GM18867 (cell line): ENCODE measurements at regions not wholly inside any gene's neighbourhood (a gene's known extent, or its start where the extent isn't known, plus 50 kb on each side); places are given as distances from the start of the nearest gene placed in this dataset.
"Not testable (repeated sequence)": the region's sequence is repeated elsewhere in the genome, so short reads cannot be mapped to it uniquely, and the experiment has no call there.

Experiments used
- ATAC-seq: cut with Tn5 transposase; IDR thresholded peaks from one replicate; pipeline ENCODE4 v1.9.1; 2021; ENCODE audit warnings: mild to moderate bottlenecking, moderate library complexity; ENCODE audit not compliant: unreplicated experiment

- ATAC-seq = no peak
Observed at GRCh38 chr5:158045696-158046095, 186.8 kb upstream of the CLINT1 start.

DNA sequence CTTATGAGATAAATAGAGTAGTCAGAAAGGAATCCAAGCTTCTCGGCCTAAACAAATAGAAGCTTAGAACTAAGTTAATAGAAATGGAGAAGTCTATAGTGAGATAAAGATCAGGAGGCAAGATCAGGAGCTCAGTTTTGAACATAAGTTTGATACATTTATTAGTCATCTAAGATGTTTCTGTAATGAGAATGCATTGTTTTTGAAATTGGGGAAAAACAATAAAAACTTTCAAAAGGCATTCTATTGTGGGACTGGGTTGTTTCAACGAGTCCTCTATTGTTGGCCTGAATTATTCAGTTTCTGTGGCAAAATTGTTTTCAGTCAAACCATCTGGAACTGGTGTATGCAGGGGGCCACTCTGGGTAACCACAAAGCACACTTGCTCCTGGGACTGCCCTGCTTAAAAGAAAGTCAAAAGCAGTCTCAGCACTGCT is 181.0 kb upstream of the CLINT1 start:
- ATAC-seq = no peak

GRCh38 chr5:158039441-158039840 is 180.5 kb upstream of the CLINT1 start:
- ATAC-seq = no peak

DNA sequence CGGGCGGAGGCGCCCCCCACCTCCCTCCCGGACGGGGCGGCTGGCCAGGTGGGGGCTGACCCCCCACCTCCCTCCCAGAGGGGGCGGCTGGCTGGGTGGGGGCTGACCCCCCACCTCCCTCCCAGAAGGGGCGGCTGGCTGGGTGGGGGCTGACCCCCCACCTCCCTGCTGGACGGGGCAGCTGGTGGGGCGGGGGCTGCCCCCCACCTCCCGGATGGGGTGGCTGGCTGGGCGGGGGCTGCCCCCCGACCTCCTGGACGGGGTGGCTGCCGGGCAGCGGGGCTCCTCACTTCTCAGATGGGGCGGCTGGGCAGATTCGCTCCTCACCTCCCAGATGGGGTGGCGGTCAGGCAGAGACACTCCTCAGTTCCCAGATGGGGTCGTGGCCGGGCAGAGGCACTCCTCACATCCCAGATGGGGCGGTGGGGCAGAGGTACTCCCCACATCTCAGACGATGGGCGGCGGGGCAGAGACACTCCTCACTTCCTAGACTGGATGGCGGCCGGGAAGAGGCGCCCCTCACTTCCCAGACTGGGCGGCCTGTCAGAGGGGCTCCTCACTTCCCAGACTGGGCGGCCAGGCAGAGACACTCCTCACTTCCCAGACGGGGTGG is 178.1 kb upstream of the CLINT1 start:
- not testable (repeated sequence) for ATAC-seq

DNA sequence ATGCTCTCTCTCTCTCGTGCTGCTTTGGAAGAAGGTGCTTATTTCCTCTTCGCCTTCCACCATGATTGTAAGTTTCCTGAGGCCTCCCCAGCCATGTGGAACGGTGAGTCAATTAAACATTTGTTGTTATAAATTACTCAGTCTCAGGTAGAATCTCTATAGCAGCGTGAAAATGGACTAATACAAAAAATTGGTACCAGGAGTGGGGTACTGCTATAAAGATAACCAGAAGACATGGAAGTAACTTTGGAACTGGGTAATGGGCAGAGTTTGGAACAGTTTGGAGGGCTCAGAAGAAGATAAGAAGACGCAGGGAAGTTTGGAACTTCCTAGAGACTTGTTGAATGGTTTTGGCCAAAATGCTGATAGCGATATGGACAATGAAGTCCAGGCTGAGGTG is 175.6 kb upstream of the CLINT1 start:
- ATAC-seq = not testable (repeated sequence)

- no peak for ATAC-seq
Observed at GRCh38 chr5:158033724-158034123, 174.8 kb upstream of the CLINT1 start.

DNA sequence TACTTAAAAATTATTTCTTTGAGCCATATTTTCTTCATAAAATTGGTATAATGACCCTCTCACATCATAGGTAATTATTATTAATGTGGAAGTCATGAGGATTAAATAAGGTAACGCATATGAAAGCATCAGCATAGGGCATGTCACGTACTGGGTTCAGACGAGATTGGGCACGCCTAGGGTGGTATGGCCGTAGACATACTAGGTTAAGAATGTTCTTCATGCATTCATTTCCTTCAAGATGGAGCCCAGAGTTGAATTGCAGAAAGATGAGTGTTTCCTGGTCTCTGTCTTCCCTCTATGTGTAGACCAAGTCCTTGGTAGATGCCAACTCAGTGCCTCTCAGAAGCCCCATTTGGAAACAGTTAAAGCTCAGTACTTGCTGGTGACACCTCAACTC is 174.1 kb upstream of the CLINT1 start:
- ATAC-seq = no peak

- ATAC-seq = no peak
Observed at GRCh38 chr5:158032246-158032645, 173.3 kb upstream of the CLINT1 start.

DNA sequence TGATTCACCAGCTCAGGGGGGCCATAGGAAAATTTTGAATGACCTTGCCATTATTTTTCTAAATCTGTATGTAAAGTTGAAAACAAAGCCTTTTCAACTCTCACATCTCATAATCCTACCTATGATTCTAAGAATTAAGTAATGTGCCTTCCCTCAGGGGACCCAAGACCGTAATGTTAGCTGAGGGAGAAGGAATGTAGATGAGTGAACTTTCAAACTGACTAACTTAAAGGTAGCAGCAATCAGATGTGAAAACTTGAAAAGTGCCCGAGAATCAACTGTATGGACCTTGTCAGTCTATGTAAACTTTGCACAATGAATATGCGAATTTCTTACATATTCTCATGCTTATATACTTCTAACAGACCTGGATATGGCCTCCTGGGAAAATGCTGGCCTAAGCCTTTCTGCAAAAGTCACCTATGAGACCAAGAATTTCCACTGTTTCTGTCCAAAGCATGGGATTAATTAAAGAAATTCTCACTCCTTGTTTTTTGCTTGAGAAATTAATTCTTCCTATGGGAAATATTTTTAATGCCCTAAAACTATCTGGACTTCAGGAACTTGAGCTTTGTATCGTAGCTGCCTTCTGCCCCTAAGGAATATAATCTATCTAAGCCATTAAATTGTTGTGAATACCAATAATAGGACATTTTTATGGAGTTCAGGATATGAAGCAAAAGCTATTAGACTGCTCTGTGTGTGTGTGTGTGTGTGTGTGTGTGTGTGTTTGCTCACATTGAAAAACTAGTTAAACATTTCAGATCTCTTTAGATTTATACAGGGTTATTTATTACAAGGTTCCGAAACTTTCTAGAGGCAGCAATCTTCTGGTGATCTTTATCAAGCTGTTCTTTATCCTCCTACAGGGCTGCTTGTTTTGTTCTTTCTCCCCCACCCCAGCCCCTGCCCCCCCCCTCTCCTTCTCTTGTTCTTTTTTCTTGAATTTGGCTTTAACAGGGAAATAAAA is 169.1 kb upstream of the CLINT1 start:
- no peak for ATAC-seq

- ATAC-seq = no peak
Observed at GRCh38 chr5:158026304-158027031, 167.5 kb upstream of the CLINT1 start.

- no peak for ATAC-seq
Observed at GRCh38 chr5:158023266-158023665, 164.3 kb upstream of the CLINT1 start.

- ATAC-seq = no peak
Observed at GRCh38 chr5:158022837-158023236, 163.9 kb upstream of the CLINT1 start.

DNA sequence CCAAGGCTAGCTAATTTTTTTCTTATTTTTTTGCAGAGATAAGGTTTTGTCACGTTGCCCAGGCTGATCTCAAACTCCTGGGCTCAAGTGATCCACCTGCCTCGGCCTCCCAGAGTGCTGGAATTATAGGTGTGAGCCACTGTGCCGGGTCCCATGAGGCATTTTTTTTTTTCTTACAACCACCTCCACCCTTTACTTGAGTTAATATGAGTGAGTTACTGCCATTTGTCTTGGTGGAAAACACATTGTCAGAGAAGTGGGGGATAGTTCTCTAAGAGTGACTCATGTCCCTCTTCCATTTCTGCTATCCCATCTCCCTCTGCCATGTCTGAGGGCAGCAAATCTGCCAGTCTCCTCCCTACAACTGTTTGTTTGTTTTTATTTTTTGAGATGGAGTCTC is 163.4 kb upstream of the CLINT1 start:
- no peak for ATAC-seq

- ATAC-seq = no peak
Observed at GRCh38 chr5:158020555-158021418, 161.8 kb upstream of the CLINT1 start.

DNA sequence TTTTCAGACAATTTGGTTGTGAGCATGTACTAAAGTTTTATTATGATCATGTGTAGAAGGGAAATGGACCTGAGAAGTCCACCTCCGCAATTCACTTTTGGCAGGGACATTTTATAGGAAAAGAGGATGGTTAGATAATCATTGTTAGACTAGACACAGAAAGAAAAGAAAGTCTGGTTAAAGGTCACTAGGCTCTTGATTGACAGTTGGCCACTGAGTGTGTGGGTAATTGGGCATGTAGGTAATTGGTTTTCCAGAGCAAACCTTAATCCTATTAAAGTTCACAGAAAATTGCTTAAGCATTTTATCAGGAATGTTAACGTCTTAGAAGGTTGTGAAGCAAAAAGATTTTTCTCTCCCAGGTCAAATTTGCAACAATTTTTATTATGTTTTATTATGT is 158.5 kb upstream of the CLINT1 start:
- ATAC-seq = no peak

DNA sequence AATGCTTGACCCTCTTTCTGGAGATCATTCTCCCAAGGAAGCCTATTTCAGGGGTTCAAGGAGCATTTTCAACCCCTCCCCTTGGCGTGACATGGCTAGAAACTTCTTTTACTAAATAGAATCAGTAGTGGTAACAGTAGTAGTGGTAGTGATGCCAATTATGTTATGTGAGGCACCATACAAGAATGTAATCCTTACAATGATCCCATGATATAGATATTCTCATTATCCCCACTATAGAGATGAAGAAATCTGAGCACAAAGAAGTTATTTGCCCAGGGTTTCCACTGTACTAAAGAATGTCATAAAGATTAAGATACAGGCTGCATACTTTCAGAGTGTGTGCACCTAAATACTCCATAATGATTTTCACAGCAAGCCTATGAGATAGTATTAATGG is 155.4 kb upstream of the CLINT1 start:
- ATAC-seq = no peak

DNA sequence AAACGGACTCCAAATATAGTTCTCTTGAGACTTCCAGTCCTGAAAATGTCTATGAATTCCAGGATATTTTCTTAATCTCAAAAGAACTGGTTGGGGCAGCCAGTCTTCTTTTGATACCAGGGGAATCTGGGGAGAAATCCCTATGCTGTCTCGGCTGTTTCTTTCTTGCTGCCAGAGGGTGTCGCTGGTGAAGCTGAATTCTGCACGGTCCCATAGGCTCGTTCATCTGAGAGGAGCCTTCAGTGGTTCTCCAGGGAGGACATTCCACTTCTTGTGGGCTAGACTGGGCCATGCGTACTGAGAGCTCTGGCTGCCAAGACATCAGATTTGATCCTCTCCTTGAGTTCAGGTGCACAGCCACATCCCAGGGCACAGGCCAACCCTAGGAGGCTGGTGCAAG is 155.0 kb upstream of the CLINT1 start:
- ATAC-seq = no peak

- ATAC-seq = no peak
Observed at GRCh38 chr5:158013303-158013702, 154.4 kb upstream of the CLINT1 start.

GRCh38 chr5:158011422-158011821 is 152.5 kb upstream of the CLINT1 start:
- ATAC-seq = no peak

DNA sequence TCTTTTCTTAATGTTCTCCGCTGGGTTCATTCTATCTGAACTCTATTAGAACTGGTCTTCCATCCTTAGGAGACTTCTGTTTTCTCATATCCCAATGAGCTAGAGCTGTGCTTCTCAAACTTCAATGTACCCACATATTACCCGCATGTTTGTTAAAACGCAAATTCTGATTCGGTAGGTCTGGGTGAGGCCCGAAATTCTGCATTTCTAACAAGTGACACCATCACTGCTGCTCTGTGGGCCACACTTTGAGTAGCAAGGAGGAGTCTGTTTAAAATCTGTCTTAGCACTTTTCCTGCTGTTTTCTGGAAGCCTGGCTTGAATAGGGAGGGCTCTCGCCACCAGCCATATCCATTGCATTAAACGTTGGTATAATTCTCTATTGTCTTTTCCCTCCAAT is 151.9 kb upstream of the CLINT1 start:
- ATAC-seq = no peak

DNA sequence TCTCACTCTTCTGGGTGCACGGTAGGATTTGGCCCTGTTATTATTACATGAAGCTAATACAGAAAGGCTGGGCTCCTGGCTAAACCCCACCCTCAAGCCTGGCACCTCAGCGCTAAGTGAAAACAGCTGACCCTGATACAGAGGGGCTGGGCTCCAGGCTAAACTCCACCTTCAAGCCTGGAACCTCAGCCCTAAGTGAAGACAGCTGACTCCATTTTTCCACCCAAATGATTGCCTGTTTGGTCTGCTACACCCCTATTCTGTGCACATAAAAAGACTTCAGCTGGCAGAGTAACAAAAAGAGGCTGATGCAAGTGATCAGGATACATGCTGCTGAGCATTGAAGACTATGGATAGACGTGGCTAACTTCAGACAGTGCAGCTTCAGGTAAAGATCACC is 148.4 kb upstream of the CLINT1 start:
- no peak for ATAC-seq
